Parathyroid adenoma (tissue), 2 donors: ENCODE measurements at regions not wholly inside any gene's neighbourhood (a gene's known extent, or its start where the extent isn't known, plus 50 kb on each side); places are given as distances from the start of the nearest gene placed in this dataset.
"Not testable (repeated sequence)": the region's sequence is repeated elsewhere in the genome, so short reads cannot be mapped to it uniquely, and the experiment has no call there.

ENCODE experiments used
- H2AFZ ChIP-seq: fragments of 300-600 bp; sonication (generic); one replicate; pipeline ENCODE4 v1.7.0; 2017; ENCODE audit warnings: antibody characterized with exemption, mild to moderate bottlenecking
- H3K27ac ChIP-seq: fragments of 300-600 bp; sonication (generic); one replicate; pipeline ENCODE4 v1.7.0; 2017
- H3K27me3 ChIP-seq: fragments of 300-600 bp; sonication (generic); one replicate; pipeline ENCODE4 v1.7.0; 2017; ENCODE audit warnings: low read length; ENCODE audit not compliant: control insufficient read depth, insufficient read depth
- H3K36me3 ChIP-seq: fragments of 300-600 bp; sonication (generic); one replicate; pipeline ENCODE4 v1.7.0; 2017; ENCODE audit warnings: low read length; ENCODE audit not compliant: control insufficient read depth, insufficient read depth
- H3K4me1 ChIP-seq: fragments of 300-600 bp; sonication (generic); one replicate; pipeline ENCODE4 v1.7.0; 2017; ENCODE audit warnings: control low read depth
- H3K4me2 ChIP-seq: fragments of 300-600 bp; sonication (generic); one replicate; pipeline ENCODE4 v1.7.0; 2017; ENCODE audit warnings: low read length
- H3K4me3 ChIP-seq: fragments of 300-600 bp; sonication (generic); one replicate; pipeline ENCODE4 v1.7.0; 2017; ENCODE audit warnings: low read depth, low read length
- H3K79me2 ChIP-seq: fragments of 300-600 bp; sonication (generic); one replicate; pipeline ENCODE4 v1.7.0; 2017; ENCODE audit warnings: control low read depth
- H3K9ac ChIP-seq: fragments of 300-600 bp; sonication (generic); one replicate; pipeline ENCODE4 v1.7.0; 2017; ENCODE audit warnings: mild to moderate bottlenecking
- H3K9me3 ChIP-seq: fragments of 300-600 bp; sonication (generic); one replicate; pipeline ENCODE4 v1.7.0; 2017; ENCODE audit warnings: low read length; ENCODE audit not compliant: control insufficient read depth
- TF ChIP-seq, protein P1 (sequence below): fragments of 300-600 bp; sonication (generic); IDR thresholded peaks from one replicate; pipeline ENCODE4 v1.7.0; 2017; ENCODE audit warnings: antibody characterized with exemption, mild to moderate bottlenecking
- donor health status: primary hyperparathyroidism.

DNA sequence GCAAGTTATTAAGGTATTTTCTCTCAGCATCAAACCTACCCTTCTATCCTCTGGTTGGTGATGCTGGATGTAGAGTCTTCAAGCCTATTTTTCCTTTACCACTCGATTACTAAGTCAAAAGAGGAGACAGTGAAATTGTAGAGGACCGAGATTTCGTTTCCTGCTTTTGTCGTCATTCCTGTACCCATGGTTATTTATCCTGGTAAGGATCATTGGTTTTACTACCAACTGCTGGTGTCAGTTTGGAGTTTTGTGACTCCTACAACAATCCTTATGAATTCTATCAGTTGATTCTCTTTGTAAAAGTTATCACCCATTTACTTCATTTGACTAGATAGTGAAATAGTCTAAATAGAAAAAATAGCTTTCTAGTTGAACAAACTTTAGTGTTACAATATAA, 2028.2 kb upstream of the ACO1 start:
- Histone ChIP-seq H3K36me3 (no peaks in the 10 kb centered on the region), H3K4me3 (no peak overlapping the region), H3K9me3 (no peaks in the 10 kb centered on the region), H3K4me2 (no peak overlapping the region), H2AFZ (no peak overlapping the region), H3K4me1 (no peaks in the 10 kb centered on the region), H3K27ac (no peak overlapping the region), H3K79me2 (no peaks in the 10 kb centered on the region), H3K27me3 (no peaks in the 10 kb centered on the region), H3K9ac (no peak overlapping the region)
- TF ChIP-seq, protein P1, sequence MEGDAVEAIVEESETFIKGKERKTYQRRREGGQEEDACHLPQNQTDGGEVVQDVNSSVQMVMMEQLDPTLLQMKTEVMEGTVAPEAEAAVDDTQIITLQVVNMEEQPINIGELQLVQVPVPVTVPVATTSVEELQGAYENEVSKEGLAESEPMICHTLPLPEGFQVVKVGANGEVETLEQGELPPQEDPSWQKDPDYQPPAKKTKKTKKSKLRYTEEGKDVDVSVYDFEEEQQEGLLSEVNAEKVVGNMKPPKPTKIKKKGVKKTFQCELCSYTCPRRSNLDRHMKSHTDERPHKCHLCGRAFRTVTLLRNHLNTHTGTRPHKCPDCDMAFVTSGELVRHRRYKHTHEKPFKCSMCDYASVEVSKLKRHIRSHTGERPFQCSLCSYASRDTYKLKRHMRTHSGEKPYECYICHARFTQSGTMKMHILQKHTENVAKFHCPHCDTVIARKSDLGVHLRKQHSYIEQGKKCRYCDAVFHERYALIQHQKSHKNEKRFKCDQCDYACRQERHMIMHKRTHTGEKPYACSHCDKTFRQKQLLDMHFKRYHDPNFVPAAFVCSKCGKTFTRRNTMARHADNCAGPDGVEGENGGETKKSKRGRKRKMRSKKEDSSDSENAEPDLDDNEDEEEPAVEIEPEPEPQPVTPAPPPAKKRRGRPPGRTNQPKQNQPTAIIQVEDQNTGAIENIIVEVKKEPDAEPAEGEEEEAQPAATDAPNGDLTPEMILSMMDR, result no peak

DNA sequence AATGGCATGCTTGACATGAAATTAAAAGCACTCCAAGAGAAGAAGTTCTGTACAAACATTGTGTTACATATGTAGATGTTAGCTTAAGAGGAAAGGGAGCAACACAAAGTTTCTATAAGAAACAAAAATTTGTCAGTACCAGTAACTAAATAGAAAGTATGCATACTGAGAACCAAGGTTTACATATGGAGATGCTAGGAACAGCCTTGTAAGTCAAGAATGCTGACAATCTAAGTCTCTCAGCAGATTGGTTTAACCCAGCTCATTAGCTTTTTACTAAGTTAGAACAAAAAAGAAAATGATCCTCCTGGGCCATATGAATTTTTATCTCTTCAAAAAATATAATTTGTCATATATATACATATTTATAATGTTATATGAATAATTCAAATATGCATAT, 2022.1 kb upstream of the ACO1 start:
- Histone ChIP-seq H2AFZ (no peak overlapping the region), H3K9me3 (no peaks in the 10 kb centered on the region), H3K79me2 (no peaks in the 10 kb centered on the region), H3K4me2 (no peak overlapping the region), H3K36me3 (no peaks in the 10 kb centered on the region), H3K9ac (no peak overlapping the region), H3K4me3 (no peak overlapping the region), H3K27ac (no peak overlapping the region), H3K4me1 (no peaks in the 10 kb centered on the region), H3K27me3 (no peaks in the 10 kb centered on the region)
- TF ChIP-seq, protein P1, result no peak

DNA sequence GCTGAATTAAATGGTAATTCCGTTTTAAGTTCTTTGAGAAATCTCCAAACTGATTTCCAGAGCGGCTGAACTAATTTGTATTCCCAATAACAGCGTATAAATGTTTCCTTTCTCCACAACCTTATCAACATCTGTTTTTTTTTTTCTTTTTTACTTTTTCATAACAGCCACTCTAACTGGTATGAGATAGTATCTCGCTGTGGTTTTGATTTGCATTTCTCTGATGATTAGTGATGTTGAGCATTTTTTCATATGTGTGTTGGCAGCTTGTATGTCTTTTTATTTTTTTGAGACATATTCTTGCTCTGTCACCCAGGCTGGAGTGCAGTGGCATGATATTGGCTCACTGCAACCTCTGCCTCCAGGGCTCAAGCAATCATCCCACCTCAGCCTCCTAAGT, 2018.3 kb upstream of the ACO1 start:
- H3K9me3 ChIP-seq, H3K27me3 ChIP-seq, H2AFZ ChIP-seq, H3K4me3 ChIP-seq, H3K4me2 ChIP-seq, H3K79me2 ChIP-seq, H3K36me3 ChIP-seq, H3K27ac ChIP-seq, H3K4me1 ChIP-seq, H3K9ac ChIP-seq: not testable (repeated sequence)

DNA sequence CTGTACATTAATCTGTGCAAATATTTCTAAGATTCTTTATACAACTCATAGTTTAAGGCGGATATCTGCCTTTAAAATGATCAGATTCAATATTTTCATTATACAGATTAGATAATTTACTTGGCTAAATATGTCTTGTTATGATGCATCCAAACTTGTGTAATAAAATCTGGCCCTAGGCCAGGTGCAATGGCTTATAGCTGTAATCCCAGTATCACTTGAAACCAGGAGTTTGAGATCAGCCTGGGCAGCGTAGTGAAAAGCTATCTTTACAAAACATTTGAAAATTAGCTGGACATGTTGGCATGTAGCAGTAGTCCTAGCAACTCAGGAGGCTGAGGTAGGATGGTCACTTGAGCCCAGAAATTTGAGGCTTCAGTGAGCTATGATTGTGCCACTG, 2002.2 kb upstream of the ACO1 start:
- TF ChIP-seq, protein P1, result no peak

DNA sequence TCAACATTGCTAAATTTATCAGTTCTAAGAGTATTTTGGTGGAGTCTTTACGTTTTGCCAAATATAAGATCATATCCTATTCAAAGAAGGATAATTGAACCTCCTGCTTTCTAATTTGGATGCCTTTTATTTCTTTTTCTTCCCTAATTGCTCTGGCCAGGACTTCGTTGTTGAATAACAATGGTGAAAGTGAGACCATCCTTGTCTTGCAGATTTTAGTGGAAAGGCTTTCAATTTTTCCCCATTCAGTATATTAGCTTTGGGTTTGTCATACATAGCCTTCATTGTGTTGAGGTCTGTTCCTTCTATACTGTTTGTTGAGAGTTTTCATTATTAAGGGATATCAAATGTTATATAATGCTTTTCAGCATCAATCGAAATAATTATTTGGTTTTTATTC, 1974.2 kb upstream of the ACO1 start:
- no peak overlapping the region for H3K4me2 ChIP-seq
- no peak overlapping the region for H3K27ac ChIP-seq
- no peaks in the 10 kb centered on the region for H3K9me3 ChIP-seq
- H3K4me3 ChIP-seq, result no peak overlapping the region
- no peaks in the 10 kb centered on the region for H3K27me3 ChIP-seq
- H3K36me3 ChIP-seq, result no peaks in the 10 kb centered on the region
- no peak overlapping the region for H2AFZ ChIP-seq
- no peaks in the 10 kb centered on the region for H3K4me1 ChIP-seq
- TF ChIP-seq, protein P1, result no peak
- no peak overlapping the region for H3K9ac ChIP-seq
- no peaks in the 10 kb centered on the region for H3K79me2 ChIP-seq

More for the DNA sequence above, 2002.2 kb upstream of the ACO1 start:
- Histone ChIP-seq H3K9ac (no peak overlapping the region), H3K79me2 (no peaks in the 10 kb centered on the region), H3K4me1 (no peaks in the 10 kb centered on the region), H3K27me3 (no peaks in the 10 kb centered on the region), H3K4me2 (no peak overlapping the region), H3K4me3 (no peak overlapping the region), H3K27ac (no peak overlapping the region), H2AFZ (no peak overlapping the region), H3K9me3 (no peaks in the 10 kb centered on the region), H3K36me3 (no peaks in the 10 kb centered on the region)
